ENCODE measurements at regions not wholly inside any gene's neighbourhood (a gene's known extent, or its start where the extent isn't known, plus 50 kb on each side); places are given as distances from the start of the nearest gene placed in this dataset.

DNA sequence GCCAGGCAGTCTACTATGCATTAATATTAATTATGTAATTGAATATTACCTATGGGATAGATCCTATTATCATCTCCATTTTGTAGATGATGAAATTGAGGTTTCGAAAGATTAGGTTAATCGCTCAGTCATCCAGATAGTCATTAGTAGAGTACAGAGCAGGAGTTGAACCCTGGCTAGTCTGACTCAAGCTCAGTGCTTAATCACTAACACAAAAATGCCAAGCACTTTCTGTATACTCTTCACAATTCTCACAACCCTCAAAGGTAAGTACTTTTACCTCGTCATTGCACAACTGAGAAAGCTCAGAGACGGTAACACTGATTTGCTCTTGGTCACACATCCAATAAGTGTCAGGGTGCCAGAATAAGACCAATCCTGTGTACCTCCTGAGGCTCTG, 280.2 kb upstream of the PLXNA2 start:
- Histone ChIP-seq H3K9me3 (ENCODE audit: control insufficient read depth, insufficient read depth, low read length) (no peaks in the 10 kb centered on the region), H3K36me3 (ENCODE audit: control insufficient read depth, insufficient read depth, low read length) (no peaks in the 10 kb centered on the region), H3K9ac (ENCODE audit: low read depth, low read length) (no peak overlapping the region), H3K4me3 (ENCODE audit: low read depth, low read length) (no peak overlapping the region), H3K4me1 (ENCODE audit: control insufficient read depth, insufficient read depth, low read length) (no peaks in the 10 kb centered on the region), H3K27me3 (ENCODE audit: control insufficient read depth, insufficient read depth, low read length) (no peaks in the 10 kb centered on the region)

DNA sequence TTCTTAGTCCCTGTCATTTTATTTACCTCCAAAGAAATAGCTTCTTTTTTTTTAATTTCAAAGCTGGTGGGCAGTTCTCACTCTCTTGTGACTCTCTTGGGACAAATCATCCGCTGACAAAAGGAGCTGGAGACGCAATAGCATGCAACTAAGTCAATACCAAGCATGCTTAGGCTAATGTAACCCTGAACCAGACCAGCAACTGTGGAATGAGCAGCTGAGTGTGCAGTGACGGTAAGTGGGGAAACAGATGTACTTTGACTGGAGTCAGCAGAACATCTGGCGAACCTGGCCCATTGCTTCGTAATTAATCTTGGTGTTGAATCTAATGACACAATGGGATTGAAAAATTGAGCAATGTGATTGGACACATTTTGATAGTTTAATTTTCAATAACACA, 280.7 kb upstream of the PLXNA2 start:
- no peaks in the 10 kb centered on the region for H3K4me1 ChIP-seq (ENCODE audit: control insufficient read depth, insufficient read depth, low read length)
- H3K9ac ChIP-seq (ENCODE audit: low read depth, low read length) = no peak overlapping the region
- no peak overlapping the region for H3K4me3 ChIP-seq (ENCODE audit: low read depth, low read length)
- no peaks in the 10 kb centered on the region for H3K36me3 ChIP-seq (ENCODE audit: control insufficient read depth, insufficient read depth, low read length)
- H3K9me3 ChIP-seq (ENCODE audit: control insufficient read depth, insufficient read depth, low read length) = no peaks in the 10 kb centered on the region
- H3K27me3 ChIP-seq (ENCODE audit: control insufficient read depth, insufficient read depth, low read length) = no peaks in the 10 kb centered on the region

GRCh38 chr1:208525417-208525816, 281.2 kb upstream of the PLXNA2 start:
- H3K9me3 ChIP-seq (ENCODE audit: control insufficient read depth, insufficient read depth, low read length) = no peaks in the 10 kb centered on the region
- H3K27me3 ChIP-seq (ENCODE audit: control insufficient read depth, insufficient read depth, low read length) = no peaks in the 10 kb centered on the region
- no peaks in the 10 kb centered on the region for H3K4me1 ChIP-seq (ENCODE audit: control insufficient read depth, insufficient read depth, low read length)
- no peaks in the 10 kb centered on the region for H3K36me3 ChIP-seq (ENCODE audit: control insufficient read depth, insufficient read depth, low read length)
- no peak overlapping the region for H3K4me3 ChIP-seq (ENCODE audit: low read depth, low read length)
- no peak overlapping the region for H3K9ac ChIP-seq (ENCODE audit: low read depth, low read length)

- no peaks in the 10 kb centered on the region for H3K27me3 ChIP-seq (ENCODE audit: control insufficient read depth, insufficient read depth, low read length)
- no peaks in the 10 kb centered on the region for H3K9me3 ChIP-seq (ENCODE audit: control insufficient read depth, insufficient read depth, low read length)
- no peak overlapping the region for H3K4me3 ChIP-seq (ENCODE audit: low read depth, low read length)
- no peaks in the 10 kb centered on the region for H3K36me3 ChIP-seq (ENCODE audit: control insufficient read depth, insufficient read depth, low read length)
- no peak overlapping the region for H3K9ac ChIP-seq (ENCODE audit: low read depth, low read length)
- no peaks in the 10 kb centered on the region for H3K4me1 ChIP-seq (ENCODE audit: control insufficient read depth, insufficient read depth, low read length)
These were observed 282.5 kb upstream of the PLXNA2 start for GRCh38 chr1:208526613-208527125.

DNA sequence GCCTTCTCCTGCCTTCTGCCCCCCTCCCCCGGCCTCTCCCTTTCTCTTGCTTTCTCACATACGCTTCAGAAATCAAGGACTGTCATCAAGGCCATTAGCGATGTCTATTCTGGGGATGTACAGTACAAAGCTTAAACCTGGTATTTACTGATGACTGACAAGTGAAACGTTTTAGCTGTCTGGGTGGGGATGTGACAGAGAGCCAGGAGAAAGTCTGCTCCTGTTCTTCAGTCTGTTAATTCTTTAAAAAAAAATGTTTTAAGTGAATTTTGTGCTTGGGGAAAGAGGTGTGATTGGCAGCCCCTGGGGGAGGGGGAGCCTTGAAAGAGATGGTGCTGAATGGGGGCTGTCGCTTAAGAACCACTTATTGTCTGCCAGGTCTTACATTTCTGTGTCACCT, 283.0 kb upstream of the PLXNA2 start:
- Histone ChIP-seq H3K4me1 (ENCODE audit: control insufficient read depth, insufficient read depth, low read length) (no peaks in the 10 kb centered on the region), H3K36me3 (ENCODE audit: control insufficient read depth, insufficient read depth, low read length) (no peaks in the 10 kb centered on the region), H3K4me3 (ENCODE audit: low read depth, low read length) (no peak overlapping the region), H3K9ac (ENCODE audit: low read depth, low read length) (no peak overlapping the region), H3K27me3 (ENCODE audit: control insufficient read depth, insufficient read depth, low read length) (no peaks in the 10 kb centered on the region), H3K9me3 (ENCODE audit: control insufficient read depth, insufficient read depth, low read length) (no peaks in the 10 kb centered on the region)

GRCh38 chr1:208528578-208529240, 284.5 kb upstream of the PLXNA2 start:
- H3K9me3 ChIP-seq (ENCODE audit: control insufficient read depth, insufficient read depth, low read length) = no peaks in the 10 kb centered on the region
- peaks cover 4% of the 10 kb centered on the region for H3K4me1 ChIP-seq (ENCODE audit: control insufficient read depth, insufficient read depth, low read length)
- no peak overlapping the region for H3K9ac ChIP-seq (ENCODE audit: low read depth, low read length)
- no peaks in the 10 kb centered on the region for H3K27me3 ChIP-seq (ENCODE audit: control insufficient read depth, insufficient read depth, low read length)
- H3K36me3 ChIP-seq (ENCODE audit: control insufficient read depth, insufficient read depth, low read length) = no peaks in the 10 kb centered on the region
- H3K4me3 ChIP-seq (ENCODE audit: low read depth, low read length) = no peak overlapping the region

DNA sequence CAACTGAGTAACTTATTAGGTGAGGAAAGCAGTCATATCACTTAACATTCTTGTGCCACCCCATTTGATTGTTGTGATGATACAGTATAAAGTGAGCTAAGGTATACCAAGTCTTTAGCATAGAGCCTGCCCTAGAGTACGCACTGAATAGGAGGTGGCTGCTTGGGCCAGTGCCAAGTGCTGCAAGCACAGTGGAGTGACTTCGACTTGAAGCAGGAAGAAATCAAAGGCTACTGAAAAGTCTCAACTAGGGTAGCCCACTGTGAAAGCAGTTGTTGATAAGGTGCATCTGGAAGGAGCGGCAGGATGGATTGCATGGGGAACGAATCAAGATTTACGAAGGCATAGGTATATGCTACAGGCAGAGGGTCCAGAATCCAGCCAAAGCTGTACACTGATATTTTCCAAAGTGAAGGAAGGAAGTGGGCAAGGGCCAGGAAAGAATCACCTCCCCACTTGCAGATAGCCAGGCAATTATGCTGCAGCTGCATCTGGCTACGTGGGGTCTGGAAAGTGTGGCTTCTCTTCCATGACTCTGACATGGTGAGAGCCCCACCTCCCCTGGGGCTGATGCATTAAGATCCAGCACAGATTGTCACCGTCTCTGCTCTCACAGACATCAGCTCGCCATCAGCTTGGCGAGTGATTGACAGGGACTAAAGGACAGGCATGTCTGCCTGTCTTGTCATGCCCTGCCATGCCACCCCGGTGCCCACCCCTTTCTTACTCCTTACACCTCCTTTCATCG, 287.0 kb upstream of the PLXNA2 start:
- Histone ChIP-seq H3K4me3 (ENCODE audit: low read depth, low read length) (no peak overlapping the region), H3K9me3 (ENCODE audit: control insufficient read depth, insufficient read depth, low read length) (no peaks in the 10 kb centered on the region), H3K27me3 (ENCODE audit: control insufficient read depth, insufficient read depth, low read length) (no peaks in the 10 kb centered on the region), H3K9ac (ENCODE audit: low read depth, low read length) (no peak overlapping the region), H3K4me1 (ENCODE audit: control insufficient read depth, insufficient read depth, low read length) (peaks cover 4% of the 10 kb centered on the region), H3K36me3 (ENCODE audit: control insufficient read depth, insufficient read depth, low read length) (no peaks in the 10 kb centered on the region)

GRCh38 chr1:208533746-208534598, 289.8 kb upstream of the PLXNA2 start:
- H3K36me3 ChIP-seq (ENCODE audit: control insufficient read depth, insufficient read depth, low read length) = no peaks in the 10 kb centered on the region
- no peaks in the 10 kb centered on the region for H3K27me3 ChIP-seq (ENCODE audit: control insufficient read depth, insufficient read depth, low read length)
- no peak overlapping the region for H3K9ac ChIP-seq (ENCODE audit: low read depth, low read length)
- H3K9me3 ChIP-seq (ENCODE audit: control insufficient read depth, insufficient read depth, low read length) = no peaks in the 10 kb centered on the region
- H3K4me3 ChIP-seq (ENCODE audit: low read depth, low read length) = no peak overlapping the region
- peaks cover 4% of the 10 kb centered on the region for H3K4me1 ChIP-seq (ENCODE audit: control insufficient read depth, insufficient read depth, low read length)

DNA sequence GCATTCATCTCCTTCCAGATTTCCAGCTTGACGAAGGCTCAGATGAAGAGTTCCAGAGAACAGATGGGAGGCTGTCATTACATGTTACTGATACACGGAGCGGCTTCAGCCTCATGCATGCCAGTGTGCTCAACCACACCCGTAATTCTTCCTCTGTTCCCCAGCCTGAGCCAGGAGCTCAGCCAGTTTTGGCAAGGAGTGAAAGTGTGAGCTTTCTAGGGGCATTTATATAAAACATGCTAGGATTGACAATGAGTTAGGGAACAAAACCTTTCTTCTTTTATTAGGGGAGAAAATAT, 290.4 kb upstream of the PLXNA2 start:
- no peaks in the 10 kb centered on the region for H3K27me3 ChIP-seq (ENCODE audit: control insufficient read depth, insufficient read depth, low read length)
- no peak overlapping the region for H3K4me3 ChIP-seq (ENCODE audit: low read depth, low read length)
- no peaks in the 10 kb centered on the region for H3K36me3 ChIP-seq (ENCODE audit: control insufficient read depth, insufficient read depth, low read length)
- H3K9ac ChIP-seq (ENCODE audit: low read depth, low read length) = no peak overlapping the region
- H3K4me1 ChIP-seq (ENCODE audit: control insufficient read depth, insufficient read depth, low read length) = peaks cover 4% of the 10 kb centered on the region
- no peaks in the 10 kb centered on the region for H3K9me3 ChIP-seq (ENCODE audit: control insufficient read depth, insufficient read depth, low read length)

DNA sequence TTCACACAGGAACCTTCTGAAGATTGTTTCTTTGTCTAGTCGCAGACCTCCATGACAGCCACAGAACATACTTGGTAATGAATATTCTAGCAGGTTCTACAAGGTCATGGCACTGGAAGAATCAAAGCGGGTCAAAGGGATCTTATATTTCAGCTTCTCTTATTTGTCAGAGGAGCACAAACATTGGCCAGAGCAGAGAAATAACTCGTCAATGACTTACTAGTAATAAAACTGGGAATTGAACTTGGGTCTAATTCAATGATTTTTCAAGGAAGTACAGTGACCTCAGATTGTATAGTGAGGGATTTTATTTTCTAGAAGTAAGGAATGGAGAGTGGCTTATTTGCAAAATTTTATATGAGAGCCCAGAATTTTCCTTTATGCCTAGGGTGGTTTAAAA, 290.8 kb upstream of the PLXNA2 start:
- H3K4me1 ChIP-seq (ENCODE audit: control insufficient read depth, insufficient read depth, low read length) = peaks cover 4% of the 10 kb centered on the region
- H3K4me3 ChIP-seq (ENCODE audit: low read depth, low read length) = no peak overlapping the region
- H3K9me3 ChIP-seq (ENCODE audit: control insufficient read depth, insufficient read depth, low read length) = no peaks in the 10 kb centered on the region
- no peaks in the 10 kb centered on the region for H3K36me3 ChIP-seq (ENCODE audit: control insufficient read depth, insufficient read depth, low read length)
- H3K9ac ChIP-seq (ENCODE audit: low read depth, low read length) = no peak overlapping the region
- H3K27me3 ChIP-seq (ENCODE audit: control insufficient read depth, insufficient read depth, low read length) = no peaks in the 10 kb centered on the region

DNA sequence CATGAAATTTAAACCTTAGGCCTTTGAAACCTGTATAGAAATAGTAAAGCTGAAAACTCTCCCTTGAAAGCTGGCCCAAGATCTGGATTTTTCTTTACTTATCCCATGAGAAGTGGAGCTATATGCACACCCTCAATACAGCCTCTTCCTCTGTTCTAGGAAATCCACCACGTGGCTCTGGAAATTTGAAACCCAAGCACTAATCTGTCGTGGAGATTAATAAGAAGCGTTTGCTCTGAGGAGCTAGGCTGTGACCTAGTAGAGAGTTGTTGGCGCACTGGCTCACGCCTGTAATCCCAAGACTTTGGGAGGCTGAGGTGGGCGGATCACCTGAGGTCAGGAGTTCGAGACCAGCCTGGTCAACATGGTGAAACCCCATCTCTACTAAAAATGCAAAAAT, 291.3 kb upstream of the PLXNA2 start:
- peaks cover 4% of the 10 kb centered on the region for H3K4me1 ChIP-seq (ENCODE audit: control insufficient read depth, insufficient read depth, low read length)
- H3K9ac ChIP-seq (ENCODE audit: low read depth, low read length) = no peak overlapping the region
- H3K36me3 ChIP-seq (ENCODE audit: control insufficient read depth, insufficient read depth, low read length) = no peaks in the 10 kb centered on the region
- H3K27me3 ChIP-seq (ENCODE audit: control insufficient read depth, insufficient read depth, low read length) = no peaks in the 10 kb centered on the region
- H3K4me3 ChIP-seq (ENCODE audit: low read depth, low read length) = no peak overlapping the region
- H3K9me3 ChIP-seq (ENCODE audit: control insufficient read depth, insufficient read depth, low read length) = no peaks in the 10 kb centered on the region
